Activated naive CD4-positive, alpha-beta T cell treated with Interleukin-2 at 50 U/mL for 16 hours (primary cell): ENCODE measurements at regions not wholly inside any gene's neighbourhood (a gene's known extent, or its start where the extent isn't known, plus 50 kb on each side); places are given as distances from the start of the nearest gene placed in this dataset.
"Not testable (repeated sequence)": the region's sequence is repeated elsewhere in the genome, so short reads cannot be mapped to it uniquely, and the experiment has no call there.

ENCODE experiments used
- DNase-seq: peaks from one replicate; pipeline ENCODE4 v3.0.0-alpha.2; 2020

GRCh38 chr6:170146640-170147039 lies 144.2 kb downstream of the DLL1 start:
- DNase-seq = no peak

- DNase-seq = not testable (repeated sequence)
Measured at GRCh38 chr6:170146131-170146530, 144.7 kb downstream of the DLL1 start.

- peak; percentile 26 for DNase-seq
Measured at GRCh38 chr6:170145716-170146115, 145.2 kb downstream of the DLL1 start.

GRCh38 chr6:170145272-170145592 lies 145.6 kb downstream of the DLL1 start:
- DNase-seq = no peak

GRCh38 chr6:170144571-170145271 lies 146.2 kb downstream of the DLL1 start:
- no peak for DNase-seq

- DNase-seq = no peak
Measured at GRCh38 chr6:170143401-170144150, 147.3 kb downstream of the DLL1 start.

- DNase-seq = no peak
Measured at GRCh38 chr6:170142559-170142958, 148.3 kb downstream of the DLL1 start.

GRCh38 chr6:170141061-170141460 lies 149.8 kb downstream of the DLL1 start:
- not testable (repeated sequence) for DNase-seq

GRCh38 chr6:170140129-170140528 lies 150.7 kb downstream of the DLL1 start:
- no peak for DNase-seq

GRCh38 chr6:170139531-170139930 lies 151.3 kb downstream of the DLL1 start:
- DNase-seq = no peak

- DNase-seq = not testable (repeated sequence)
Measured at GRCh38 chr6:170139046-170139445, 151.8 kb downstream of the DLL1 start.

GRCh38 chr6:170137911-170138910 lies 152.7 kb downstream of the DLL1 start:
- no peak for DNase-seq

- DNase-seq = no peak
Measured at GRCh38 chr6:170137176-170137891, 153.5 kb downstream of the DLL1 start.

- DNase-seq = no peak
Measured at GRCh38 chr6:170136541-170137175, 154.2 kb downstream of the DLL1 start.

- no peak for DNase-seq
Measured at GRCh38 chr6:170135821-170136471, 154.9 kb downstream of the DLL1 start.

GRCh38 chr6:170135461-170135820 lies 155.4 kb downstream of the DLL1 start:
- no peak for DNase-seq

GRCh38 chr6:170134471-170135440 lies 156.1 kb downstream of the DLL1 start:
- no peak for DNase-seq

GRCh38 chr6:170134031-170134470 lies 156.8 kb downstream of the DLL1 start:
- DNase-seq = no peak

GRCh38 chr6:170132561-170132991 lies 158.3 kb downstream of the DLL1 start:
- DNase-seq = no peak

GRCh38 chr6:170132011-170132521 lies 158.8 kb downstream of the DLL1 start:
- DNase-seq = no peak
